ENCODE measurements at regions not wholly inside any gene's neighbourhood (a gene's known extent, or its start where the extent isn't known, plus 50 kb on each side); places are given as distances from the start of the nearest gene placed in this dataset.

- ATAC-seq, result no peak
- no TSS peak for BruUV-seq (replicated peaks)
These were observed 258.2 kb upstream of the PIK3R1 start for GRCh38 chr5:67957374-67957773.

GRCh38 chr5:67954351-67954750 lies 261.2 kb upstream of the PIK3R1 start:
- no peaks in the 10 kb centered on the region for H3K4me1 ChIP-seq (ENCODE audit: control insufficient read depth in 1 of 2, insufficient read depth in 2 of 2, low read length in 2 of 2)
- intact Hi-C loops (cut with micrococcal nuclease), result no loop called here
- peaks cover 5% of the 10 kb centered on the region; the same call in 1 of the 2 replicates for H3K27me3 ChIP-seq (ENCODE audit: insufficient read depth, low read length)
- H3K79me2 ChIP-seq (ENCODE audit: insufficient read depth, low read length), result no peaks in the 10 kb centered on the region
- no peak overlapping the region for H3K4me2 ChIP-seq (ENCODE audit: low read length)
- no TSS peak for BruUV-seq (replicated peaks)
- H2AFZ ChIP-seq (ENCODE audit: low read depth, low read length, poor library complexity, severe bottlenecking), result no peak overlapping the region
- POLR2A ChIA-PET, result no interaction called here
- no peak overlapping the region for H3K9ac ChIP-seq (ENCODE audit: low read length)
- no peak overlapping the region for H3K4me3 ChIP-seq (replicated peaks in 1 of 2; ENCODE audit: low read depth in 1 of 2, low read length in 2 of 2)
- H4K20me1 ChIP-seq (ENCODE audit: insufficient read depth), result no peaks in the 10 kb centered on the region
- RAD21 ChIA-PET (ENCODE audit: low non-redundant PET in 1 of 2, low total read pairs in 2 of 2, uncharacterized antibody in 2 of 2, unreplicated experiment in 2 of 2), result no interaction called here
- no peaks in the 10 kb centered on the region for H3K9me2 ChIP-seq (ENCODE audit: insufficient read depth)
- CTCF ChIA-PET, result no interaction called here
- H3K9me3 ChIP-seq (ENCODE audit: control insufficient read depth in 1 of 2, insufficient read depth in 1 of 2, low read depth in 1 of 2, low read length in 2 of 2), result no peaks in the 10 kb centered on the region
- H3K27ac ChIP-seq (ENCODE audit: low read depth, low read length), result no peak overlapping the region
- no peaks in the 10 kb centered on the region for H3K36me3 ChIP-seq (ENCODE audit: control insufficient read depth in 1 of 2, insufficient read depth in 2 of 2, low read length in 2 of 2)
- no peak for DNase-seq (ENCODE audit: low read depth, low spot score)
- ATAC-seq, result no peak
- no peak for TF ChIP-seq RAD21 (IDR thresholded peaks at IDR 0.05; ENCODE audit: low read depth)
- TF ChIP-seq SIN3A (IDR thresholded peaks at IDR 0.05; ENCODE audit: low read depth), result no peak
- TF ChIP-seq TCF7L2 (IDR thresholded peaks at IDR 0.05; ENCODE audit: borderline replicate concordance, extremely low read depth, insufficient read depth, insufficient read length), result no peak
- no peak for TF ChIP-seq EZH2 (IDR thresholded peaks at IDR 0.05)
- TF ChIP-seq CBX3 (IDR thresholded peaks at IDR 0.05; ENCODE audit: low read depth), result no peak
- TF ChIP-seq CEBPB (IDR thresholded peaks at IDR 0.05; ENCODE audit: low read depth), result no peak
- no peak for TF ChIP-seq ATF3 (IDR thresholded peaks at IDR 0.05)
- TF ChIP-seq ELF1 (IDR thresholded peaks at IDR 0.05; ENCODE audit: borderline replicate concordance, low read depth), result no peak
- no peak for TF ChIP-seq REST (IDR thresholded peaks at IDR 0.05; ENCODE audit: low read depth)
- no peak for TF ChIP-seq ZNF274 (IDR thresholded peaks at IDR 0.05; ENCODE audit: low read depth, low read length)

More at GRCh38 chr5:67957374-67957773, 258.2 kb upstream of the PIK3R1 start:
- Histone ChIP-seq H3K4me1 (ENCODE audit: control insufficient read depth in 1 of 2, insufficient read depth in 2 of 2, low read length in 2 of 2) (no peaks in the 10 kb centered on the region), H3K9me2 (ENCODE audit: insufficient read depth) (no peaks in the 10 kb centered on the region), H3K27me3 (ENCODE audit: insufficient read depth, low read length) (peaks cover 5% of the 10 kb centered on the region; the same call in 1 of the 2 replicates), H3K79me2 (ENCODE audit: insufficient read depth, low read length) (no peaks in the 10 kb centered on the region), H3K9ac (ENCODE audit: low read length) (no peak overlapping the region), H4K20me1 (ENCODE audit: insufficient read depth) (no peaks in the 10 kb centered on the region), H3K4me3 (replicated peaks in 1 of 2; ENCODE audit: low read depth in 1 of 2, low read length in 2 of 2) (no peak overlapping the region), H2AFZ (ENCODE audit: low read depth, low read length, poor library complexity, severe bottlenecking) (no peak overlapping the region), H3K27ac (ENCODE audit: low read depth, low read length) (no peak overlapping the region), H3K36me3 (ENCODE audit: control insufficient read depth in 1 of 2, insufficient read depth in 2 of 2, low read length in 2 of 2) (no peaks in the 10 kb centered on the region), H3K9me3 (ENCODE audit: control insufficient read depth in 1 of 2, insufficient read depth in 1 of 2, low read depth in 1 of 2, low read length in 2 of 2) (no peaks in the 10 kb centered on the region), H3K4me2 (ENCODE audit: low read length) (no peak overlapping the region)
- DNase-seq (ENCODE audit: low read depth, low spot score), result no peak
- ChIA-PET RAD21 (ENCODE audit: low non-redundant PET in 1 of 2, low total read pairs in 2 of 2, uncharacterized antibody in 2 of 2, unreplicated experiment in 2 of 2) (no interaction called here), CTCF (no interaction called here), POLR2A (no interaction called here)
- TF ChIP-seq SP1 (IDR thresholded peaks at IDR 0.05; ENCODE audit: low read depth), result no peak
- TF ChIP-seq CEBPB (IDR thresholded peaks at IDR 0.05; ENCODE audit: low read depth), result no peak
- TF ChIP-seq CBX3 (IDR thresholded peaks at IDR 0.05; ENCODE audit: low read depth), result no peak
- TF ChIP-seq ZNF274 (IDR thresholded peaks at IDR 0.05; ENCODE audit: low read depth, low read length), result no peak
- no peak for TF ChIP-seq RAD21 (IDR thresholded peaks at IDR 0.05; ENCODE audit: low read depth)
- TF ChIP-seq CTCF (IDR thresholded peaks at IDR 0.05 in 2 of 3, conservative IDR thresholded peaks at IDR 0.05 in 1 of 3; ENCODE audit: borderline replicate concordance in 1 of 3, insufficient read depth in 1 of 3, low read depth in 2 of 3, low read length in 2 of 3), result no peak
- TF ChIP-seq EZH2phosphoT487 (IDR thresholded peaks at IDR 0.05; ENCODE audit: borderline replicate concordance), result no peak
- intact Hi-C loops (cut with micrococcal nuclease), result no loop called here
